Lung (tissue), 11 donors: ENCODE measurements at regions not wholly inside any gene's neighbourhood (a gene's known extent, or its start where the extent isn't known, plus 50 kb on each side); places are given as distances from the start of the nearest gene placed in this dataset.

Source experiments
- ATAC-seq: fragments of 200-7000 bp; cut with Tn5 transposase; one replicate; pipeline ENCODE4 v1.9.1; 2020; ENCODE audit warnings: moderate number of reproducible peaks; ENCODE audit not compliant: insufficient read depth, low FRiP score
- DNase-seq, 3 donors: peaks; one replicate each; pipeline ENCODE4 v3.0.0-alpha.2; 2013 to 2017
- H3K27ac ChIP-seq, 2 donors: one replicate each; pipeline ENCODE4 v1.5.1; 2013; ENCODE audit warnings: mild to moderate bottlenecking in 2 of 2, moderate library complexity in 2 of 2, control low read depth in 1 of 2, inconsistent platforms in 1 of 2, low read depth in 1 of 2, low read length in 1 of 2
- H3K27me3 ChIP-seq, 3 donors: one replicate each; pipeline ENCODE4 v1.5.1; 2013; ENCODE audit warnings: low read length in 2 of 3; ENCODE audit not compliant: control insufficient read depth in 3 of 3, insufficient read depth in 3 of 3
- H3K36me3 ChIP-seq, 4 donors: one replicate each; pipeline ENCODE4 v1.5.1; 2013; ENCODE audit warnings: low read length in 4 of 4, mild to moderate bottlenecking in 1 of 4, moderate library complexity in 1 of 4; ENCODE audit not compliant: control insufficient read depth in 4 of 4, insufficient read depth in 4 of 4
- H3K4me1 ChIP-seq, 5 donors: one replicate each; pipeline ENCODE4 v1.5.1; 2013; ENCODE audit warnings: low read length in 5 of 5, mild to moderate bottlenecking in 2 of 5, moderate library complexity in 1 of 5; ENCODE audit not compliant: control insufficient read depth in 5 of 5, insufficient read depth in 5 of 5
- H3K4me3 ChIP-seq: one replicate; pipeline ENCODE4 v1.5.1; 2013; ENCODE audit warnings: mild to moderate bottlenecking, control low read depth, moderate library complexity
- H3K9ac ChIP-seq, 2 donors: one replicate each; pipeline ENCODE4 v1.5.1; 2013; ENCODE audit warnings: low read length in 2 of 2, control low read depth in 1 of 2; ENCODE audit not compliant: insufficient read depth in 1 of 2
- H3K9me3 ChIP-seq, 4 donors: one replicate each; pipeline ENCODE4 v1.5.1; 2013; ENCODE audit warnings: low read length in 3 of 4, mild to moderate bottlenecking in 1 of 4, moderate library complexity in 1 of 4; ENCODE audit not compliant: control insufficient read depth in 4 of 4, insufficient read depth in 3 of 4
- WGBS, 2 donors: extraction: QIAGEN DNeasy Blood & Tissue Kit; methylation state at CpG; one replicate each; pipeline ENCODE4 v1.1.7; 2013; 5-methylcytosine and 5-hydroxymethylcytosine counted together
- TF ChIP-seq, protein P1 (sequence below): IDR thresholded peaks from 2 replicates; pipeline ENCODE4 v1.5.1; 2012; ENCODE audit warnings: mild to moderate bottlenecking; ENCODE audit errors: control extremely low read depth, extremely low read depth
- donor health status: control.
- donor health status: control.
- donor health status: Bipolar disorder and iron deficiency.
- donor health status: healthy.
- donor health status: DM: yes; HTN: yes; CAD: no.

DNA sequence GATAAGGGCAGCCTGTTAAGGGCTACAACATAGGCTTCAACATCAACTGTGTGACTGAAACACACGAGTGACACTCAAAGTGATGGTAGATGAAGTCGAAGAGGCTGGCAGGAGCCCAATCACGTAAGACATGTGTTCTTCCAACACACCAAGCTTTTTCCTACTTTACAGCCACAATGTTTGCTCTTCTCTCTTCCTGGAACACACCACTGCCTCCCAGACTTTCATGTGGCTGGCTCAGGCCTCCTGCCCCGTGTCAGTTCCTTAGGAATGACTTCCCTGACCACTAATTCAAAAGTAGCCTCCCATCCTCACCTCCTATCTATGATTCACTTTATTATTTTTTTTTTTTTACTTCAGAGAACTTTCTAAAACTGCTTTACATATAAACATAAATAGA, 209.2 kb downstream of the GPAM start:
- Histone ChIP-seq H3K27me3 (no peaks in the 10 kb centered on the region), H3K9ac (no peak overlapping the region), H3K36me3 (no peaks in the 10 kb centered on the region), H3K4me3 (no peak overlapping the region), H3K9me3 (no peaks in the 10 kb centered on the region), H3K4me1 (no peaks in the 10 kb centered on the region), H3K27ac (no peak overlapping the region)
- ATAC-seq, result no peak
- TF ChIP-seq, protein P1, sequence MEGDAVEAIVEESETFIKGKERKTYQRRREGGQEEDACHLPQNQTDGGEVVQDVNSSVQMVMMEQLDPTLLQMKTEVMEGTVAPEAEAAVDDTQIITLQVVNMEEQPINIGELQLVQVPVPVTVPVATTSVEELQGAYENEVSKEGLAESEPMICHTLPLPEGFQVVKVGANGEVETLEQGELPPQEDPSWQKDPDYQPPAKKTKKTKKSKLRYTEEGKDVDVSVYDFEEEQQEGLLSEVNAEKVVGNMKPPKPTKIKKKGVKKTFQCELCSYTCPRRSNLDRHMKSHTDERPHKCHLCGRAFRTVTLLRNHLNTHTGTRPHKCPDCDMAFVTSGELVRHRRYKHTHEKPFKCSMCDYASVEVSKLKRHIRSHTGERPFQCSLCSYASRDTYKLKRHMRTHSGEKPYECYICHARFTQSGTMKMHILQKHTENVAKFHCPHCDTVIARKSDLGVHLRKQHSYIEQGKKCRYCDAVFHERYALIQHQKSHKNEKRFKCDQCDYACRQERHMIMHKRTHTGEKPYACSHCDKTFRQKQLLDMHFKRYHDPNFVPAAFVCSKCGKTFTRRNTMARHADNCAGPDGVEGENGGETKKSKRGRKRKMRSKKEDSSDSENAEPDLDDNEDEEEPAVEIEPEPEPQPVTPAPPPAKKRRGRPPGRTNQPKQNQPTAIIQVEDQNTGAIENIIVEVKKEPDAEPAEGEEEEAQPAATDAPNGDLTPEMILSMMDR, result no peak
- DNase-seq, result no peak
- 56 to 61% methylated on average over 4 of the region's 4 CpGs for WGBS, 2 donors

- TF ChIP-seq, protein P1, result no peak
- 76 to 78% methylated on average over 2 of the region's 2 CpGs for WGBS, 2 donors
Observed at GRCh38 chr10:111976557-111976956, 207.0 kb downstream of the GPAM start.

GRCh38 chr10:111984057-111984456, 199.5 kb downstream of the GPAM start:
- WGBS, 2 donors, result 77 to 81% methylated on average over 6 of the region's 6 CpGs
- H3K9me3 ChIP-seq, result peaks cover 0 to 1% (median 0%) of the 10 kb centered on the region in 4 donors
- TF ChIP-seq, protein P1, result no peak
- no peak overlapping the region for H3K27ac ChIP-seq
- ATAC-seq (no peak), DNase-seq (no peak)
- no peak overlapping the region for H3K4me3 ChIP-seq
- no peaks in the 10 kb centered on the region for H3K27me3 ChIP-seq
- H3K36me3 ChIP-seq, result no peaks in the 10 kb centered on the region
- peaks cover 0 to 2% (median 0%) of the 10 kb centered on the region in 5 donors for H3K4me1 ChIP-seq
- H3K9ac ChIP-seq, result no peak overlapping the region

More at GRCh38 chr10:111976557-111976956, 207.0 kb downstream of the GPAM start:
- H3K27me3 ChIP-seq, result no peaks in the 10 kb centered on the region
- H3K36me3 ChIP-seq, result no peaks in the 10 kb centered on the region
- DNase-seq (no peak), ATAC-seq (no peak)
- H3K27ac ChIP-seq, result no peak overlapping the region
- H3K4me1 ChIP-seq, result no peaks in the 10 kb centered on the region
- H3K9ac ChIP-seq, result no peak overlapping the region
- H3K9me3 ChIP-seq, result no peaks in the 10 kb centered on the region
- H3K4me3 ChIP-seq, result no peak overlapping the region

DNA sequence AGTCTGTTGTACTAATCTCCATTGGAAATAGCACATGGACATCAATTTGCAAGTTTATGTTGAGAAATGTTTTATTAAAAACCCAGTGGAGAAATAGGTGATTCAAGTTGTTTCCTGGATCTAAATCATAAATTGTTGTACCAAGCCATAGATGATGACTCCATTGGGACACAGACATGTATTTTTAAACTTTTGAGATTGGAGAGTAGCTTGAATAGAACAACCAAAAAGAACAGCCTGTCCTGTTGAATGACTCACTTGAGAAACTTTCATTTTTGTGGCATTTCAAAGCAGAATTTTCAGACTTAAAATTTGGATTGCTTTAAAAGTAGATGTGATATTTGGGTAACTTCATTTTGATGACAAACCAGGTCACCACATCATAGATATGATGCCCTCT, 197.5 kb downstream of the GPAM start:
- ATAC-seq (no peak), DNase-seq (no peak)
- TF ChIP-seq, protein P1, result no peak
- Histone ChIP-seq H3K27me3 (no peaks in the 10 kb centered on the region), H3K27ac (no peak overlapping the region), H3K4me1 (peaks cover 0 to 2% (median 0%) of the 10 kb centered on the region in 5 donors), H3K4me3 (no peak overlapping the region), H3K9ac (no peak overlapping the region), H3K9me3 (peaks cover 0 to 5% (median 0%) of the 10 kb centered on the region in 4 donors), H3K36me3 (no peaks in the 10 kb centered on the region)
